Loucy (cell line): ENCODE measurements at regions not wholly inside any gene's neighbourhood (a gene's known extent, or its start where the extent isn't known, plus 50 kb on each side); places are given as distances from the start of the nearest gene placed in this dataset.

ENCODE experiments used
- EZH2phosphoT487 ChIP-seq: fragments of 200-600 bp; IDR thresholded peaks from 2 replicates; pipeline ENCODE4 v1.6.1; 2018; ENCODE audit warnings: antibody characterized with exemption, mild to moderate bottlenecking, moderate library complexity, borderline replicate concordance
- TF ChIP-seq, protein P1 (sequence below): fragments of 200-600 bp; sonication (generic); conservative IDR thresholded peaks from 2 replicates; pipeline ENCODE4 v1.5.1; 2014; ENCODE audit warnings: mild to moderate bottlenecking, antibody characterized with exemption, low read length

DNA sequence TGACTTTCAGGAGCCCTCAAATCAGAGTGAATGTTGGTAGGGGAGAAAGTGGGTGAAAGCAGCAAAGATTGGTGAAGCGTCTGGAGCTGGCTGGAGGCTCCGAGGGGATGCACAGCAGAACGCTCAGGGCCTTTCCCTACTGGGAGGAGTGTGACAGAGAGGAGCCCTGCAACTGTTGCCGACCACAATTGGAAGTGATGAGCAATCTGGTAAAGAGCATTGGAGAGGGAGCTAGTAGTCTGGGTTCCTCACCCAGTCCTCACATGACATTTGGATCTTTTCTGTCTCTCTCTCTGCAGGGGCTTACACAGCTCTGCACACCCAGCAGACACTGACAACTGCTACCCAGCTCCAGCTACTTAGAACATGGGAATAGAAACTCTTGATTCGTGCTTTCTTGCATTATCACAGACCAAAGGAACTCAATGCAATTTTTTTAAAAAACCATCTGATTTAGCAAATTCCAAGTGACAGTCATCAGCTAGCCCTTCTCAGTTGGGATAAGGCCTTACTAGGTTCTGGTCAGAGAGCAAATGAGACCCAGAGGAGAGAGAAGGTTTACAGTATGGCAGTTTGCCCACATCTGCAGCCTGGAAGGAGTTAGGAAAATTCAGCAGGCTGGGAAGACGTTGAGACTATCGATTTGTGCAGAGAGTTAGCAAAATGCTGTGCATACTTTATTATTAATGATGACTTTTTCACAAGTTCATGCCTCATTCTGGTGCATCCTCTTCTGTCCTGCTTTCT, 278.0 kb upstream of the PLET1 start:
- TF ChIP-seq, protein P1, sequence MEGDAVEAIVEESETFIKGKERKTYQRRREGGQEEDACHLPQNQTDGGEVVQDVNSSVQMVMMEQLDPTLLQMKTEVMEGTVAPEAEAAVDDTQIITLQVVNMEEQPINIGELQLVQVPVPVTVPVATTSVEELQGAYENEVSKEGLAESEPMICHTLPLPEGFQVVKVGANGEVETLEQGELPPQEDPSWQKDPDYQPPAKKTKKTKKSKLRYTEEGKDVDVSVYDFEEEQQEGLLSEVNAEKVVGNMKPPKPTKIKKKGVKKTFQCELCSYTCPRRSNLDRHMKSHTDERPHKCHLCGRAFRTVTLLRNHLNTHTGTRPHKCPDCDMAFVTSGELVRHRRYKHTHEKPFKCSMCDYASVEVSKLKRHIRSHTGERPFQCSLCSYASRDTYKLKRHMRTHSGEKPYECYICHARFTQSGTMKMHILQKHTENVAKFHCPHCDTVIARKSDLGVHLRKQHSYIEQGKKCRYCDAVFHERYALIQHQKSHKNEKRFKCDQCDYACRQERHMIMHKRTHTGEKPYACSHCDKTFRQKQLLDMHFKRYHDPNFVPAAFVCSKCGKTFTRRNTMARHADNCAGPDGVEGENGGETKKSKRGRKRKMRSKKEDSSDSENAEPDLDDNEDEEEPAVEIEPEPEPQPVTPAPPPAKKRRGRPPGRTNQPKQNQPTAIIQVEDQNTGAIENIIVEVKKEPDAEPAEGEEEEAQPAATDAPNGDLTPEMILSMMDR: no peak
- TF ChIP-seq EZH2phosphoT487: no peak
